Stimulated activated CD4-positive, alpha-beta T cell treated with anti-CD3 and anti-CD28 coated beads, Interleukin-4, amount 100 ng/mL, for 1 hour (primary cell): ENCODE measurements at regions not wholly inside any gene's neighbourhood (a gene's known extent, or its start where the extent isn't known, plus 50 kb on each side); places are given as distances from the start of the nearest gene placed in this dataset.

Source experiments
- DNase-seq: peaks from one replicate; pipeline ENCODE4 v3.0.0-alpha.2; 2020

DNA sequence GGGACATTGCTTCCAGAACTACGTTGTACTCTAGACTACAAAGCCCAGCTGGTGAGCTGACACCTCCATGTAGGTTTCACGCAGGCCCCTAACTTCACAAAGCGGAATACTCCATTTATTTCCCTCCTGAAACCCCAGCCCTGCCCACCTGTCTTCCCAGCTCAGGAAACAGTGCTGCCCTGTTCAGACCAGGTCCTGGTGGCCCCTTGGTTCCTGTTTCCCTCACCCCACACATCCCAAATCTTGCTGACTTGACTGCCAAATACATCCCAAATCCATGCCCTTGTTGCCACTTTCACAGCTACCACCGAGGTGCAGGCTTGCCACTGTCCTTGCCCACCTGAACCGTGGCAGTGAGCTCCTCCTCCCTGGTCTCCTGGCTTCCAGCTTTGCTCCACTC is 113.1 kb upstream of the PTPN1 start:
- DNase-seq: no peak

DNA sequence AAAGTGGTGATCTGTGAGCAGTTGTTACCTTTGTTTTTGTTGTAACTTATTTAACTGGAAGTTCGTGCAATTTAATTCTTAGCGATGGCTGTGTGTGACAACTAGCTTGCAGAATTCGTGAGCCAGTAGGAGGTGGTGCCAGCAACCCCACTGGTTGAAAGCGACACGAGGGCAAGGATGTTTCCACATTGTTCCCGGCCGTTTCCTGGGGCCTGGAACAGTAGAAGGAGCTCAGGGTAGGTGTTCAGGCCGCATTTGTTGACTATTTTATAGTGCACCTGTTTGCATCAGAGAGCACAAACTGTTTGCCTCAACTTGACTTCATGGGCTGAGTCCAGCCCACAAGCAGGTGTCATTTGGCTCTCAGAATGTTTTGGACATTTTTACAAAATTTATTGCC is 112.1 kb upstream of the PTPN1 start:
- DNase-seq: no peak

DNA sequence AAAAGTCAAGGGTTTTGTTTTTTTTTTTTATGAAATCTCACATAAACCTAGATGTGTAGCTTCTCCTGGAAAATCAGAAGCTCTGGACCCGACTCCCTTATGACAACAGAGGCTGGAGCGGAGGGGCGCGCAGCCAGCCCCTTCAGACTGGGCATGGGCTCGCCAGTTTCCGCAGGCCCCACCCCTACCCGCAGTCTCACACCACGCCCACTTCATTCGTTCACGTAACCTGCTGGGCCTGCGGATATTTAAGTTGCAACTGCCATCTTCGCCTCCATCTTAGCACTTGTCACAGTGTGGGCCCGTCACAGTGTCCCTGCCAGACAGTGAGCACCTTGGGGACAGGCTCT is 111.7 kb upstream of the PTPN1 start:
- no peak for DNase-seq

DNA sequence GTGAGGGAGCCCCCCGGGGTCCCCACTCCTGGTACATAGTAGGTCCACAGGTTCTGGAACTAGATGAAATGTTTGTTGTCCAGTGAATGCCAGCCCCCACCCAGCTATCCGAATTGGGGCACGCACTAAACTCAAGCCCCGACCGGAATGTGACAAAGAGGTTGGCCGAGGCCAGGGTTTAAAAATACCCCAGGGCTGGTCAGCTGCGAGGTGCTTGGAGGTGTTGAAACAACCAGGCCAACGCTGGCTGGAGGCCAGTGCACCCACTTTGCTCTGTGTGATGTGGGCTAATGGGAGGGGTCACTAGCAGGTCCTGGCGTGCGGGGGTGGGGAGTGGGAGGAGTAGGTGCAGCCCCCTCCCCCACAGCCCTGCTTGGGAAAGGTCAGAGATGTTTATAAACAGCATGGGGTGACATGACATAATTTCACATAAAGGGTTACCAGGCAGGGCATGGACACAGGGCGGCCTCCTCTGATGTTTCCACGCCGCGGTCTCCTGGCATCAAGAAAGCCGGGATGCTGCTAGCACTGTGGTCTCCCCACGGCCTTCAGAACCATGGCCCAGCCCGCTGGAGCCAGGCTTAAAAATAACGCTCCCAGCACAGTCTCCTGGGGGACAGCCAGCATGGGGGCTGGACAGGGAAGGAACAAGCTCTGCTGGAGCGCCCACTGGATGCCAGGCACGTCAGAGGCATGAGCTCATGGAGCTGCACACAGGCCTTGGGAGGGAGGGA is 111.2 kb upstream of the PTPN1 start:
- no peak for DNase-seq

DNA sequence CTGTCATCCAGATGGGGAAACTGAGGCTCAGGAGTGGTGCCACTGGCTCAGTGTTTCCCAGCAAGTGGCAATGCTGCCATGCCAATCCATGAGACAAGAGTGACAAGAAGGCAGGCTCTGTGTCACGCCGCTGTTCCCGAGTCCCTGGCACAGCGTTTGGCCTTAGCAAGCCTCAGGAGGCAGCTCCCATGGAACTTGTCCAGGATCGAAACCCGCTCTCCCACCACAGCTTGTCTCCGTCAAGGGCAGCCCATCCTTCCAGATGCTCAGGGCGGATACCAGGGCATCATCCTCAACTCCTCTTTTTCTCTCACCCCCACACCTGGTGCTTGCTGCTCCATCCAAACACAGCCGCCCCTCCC is 110.6 kb upstream of the PTPN1 start:
- DNase-seq: no peak

DNA sequence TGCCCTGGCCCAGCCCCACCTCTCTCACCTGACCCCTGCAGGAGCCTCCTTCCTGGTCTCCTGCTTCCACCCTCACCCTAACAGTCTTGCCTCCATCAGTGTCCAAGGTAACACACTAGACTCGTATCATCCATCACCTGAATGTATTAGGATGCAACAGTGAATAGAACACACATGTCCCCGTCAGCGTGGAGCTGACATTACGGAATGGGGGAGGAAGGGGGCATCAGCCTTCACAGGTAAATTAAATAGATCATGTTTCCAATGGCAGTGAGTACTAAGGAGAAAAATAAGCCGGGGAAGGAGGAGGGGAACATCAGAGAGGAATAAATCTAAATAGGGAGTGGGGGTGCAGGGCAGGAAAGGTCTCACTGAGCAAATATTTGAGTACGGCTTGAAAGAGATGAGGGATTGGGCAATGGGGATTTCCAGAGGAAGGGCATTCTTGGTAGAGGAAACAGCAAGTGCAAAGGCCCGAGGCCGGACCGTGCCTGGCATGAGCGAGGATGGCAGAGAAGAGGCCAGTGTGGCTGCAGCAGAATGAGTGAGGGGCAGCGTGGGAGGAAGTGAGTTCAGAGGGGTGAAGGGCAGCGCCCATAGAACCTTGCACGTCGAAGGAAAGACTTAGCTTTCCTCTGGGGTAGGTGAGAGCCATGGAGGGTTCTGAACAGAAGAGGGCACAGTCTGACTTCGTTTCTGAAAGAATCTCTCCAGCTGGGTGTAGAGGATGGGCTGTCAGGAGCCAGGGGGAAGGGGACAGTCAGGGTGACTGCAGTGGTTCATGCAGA is 110.1 kb upstream of the PTPN1 start:
- DNase-seq: no peak

DNA sequence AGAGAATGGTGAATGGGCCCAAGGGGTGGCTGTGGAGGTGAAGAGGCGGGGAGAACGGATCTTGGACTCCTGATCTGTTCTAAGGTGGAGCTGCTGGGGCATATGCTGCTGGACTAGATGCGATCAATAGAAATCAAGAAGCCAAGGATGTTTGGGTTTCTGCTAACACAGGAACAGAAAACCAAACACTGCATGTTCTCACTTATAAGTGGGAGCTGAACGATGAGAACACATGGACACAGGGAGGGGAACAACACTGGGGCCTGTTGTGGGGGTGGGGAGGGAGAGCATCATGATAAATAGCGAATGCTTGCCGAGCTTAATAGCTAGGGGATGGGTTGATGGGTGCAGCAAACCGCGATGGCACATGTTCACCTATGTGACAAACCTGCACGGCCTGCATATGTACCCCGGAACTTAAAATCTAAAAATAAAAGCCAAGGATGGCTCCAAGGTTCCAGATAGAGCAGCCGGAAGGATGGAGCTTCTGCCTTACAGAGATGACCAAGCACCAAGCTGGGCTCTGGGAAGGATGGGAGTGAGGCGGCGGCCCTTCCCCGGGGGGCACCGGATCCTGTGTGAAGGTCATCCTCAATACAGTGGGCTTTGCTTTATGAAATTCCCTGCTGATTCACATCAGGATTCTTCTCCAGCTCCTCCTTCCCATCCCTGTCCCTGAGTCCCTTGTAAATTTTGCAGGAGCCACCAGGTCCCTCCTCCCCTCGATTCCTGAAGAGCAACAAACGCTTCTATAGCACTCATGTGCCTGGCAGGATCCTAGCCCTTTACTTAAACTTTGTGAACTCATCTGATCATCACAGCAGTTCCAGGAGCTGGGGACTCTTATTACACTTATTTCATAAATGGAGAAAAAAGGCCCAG is 109.2 kb upstream of the PTPN1 start:
- DNase-seq: no peak

DNA sequence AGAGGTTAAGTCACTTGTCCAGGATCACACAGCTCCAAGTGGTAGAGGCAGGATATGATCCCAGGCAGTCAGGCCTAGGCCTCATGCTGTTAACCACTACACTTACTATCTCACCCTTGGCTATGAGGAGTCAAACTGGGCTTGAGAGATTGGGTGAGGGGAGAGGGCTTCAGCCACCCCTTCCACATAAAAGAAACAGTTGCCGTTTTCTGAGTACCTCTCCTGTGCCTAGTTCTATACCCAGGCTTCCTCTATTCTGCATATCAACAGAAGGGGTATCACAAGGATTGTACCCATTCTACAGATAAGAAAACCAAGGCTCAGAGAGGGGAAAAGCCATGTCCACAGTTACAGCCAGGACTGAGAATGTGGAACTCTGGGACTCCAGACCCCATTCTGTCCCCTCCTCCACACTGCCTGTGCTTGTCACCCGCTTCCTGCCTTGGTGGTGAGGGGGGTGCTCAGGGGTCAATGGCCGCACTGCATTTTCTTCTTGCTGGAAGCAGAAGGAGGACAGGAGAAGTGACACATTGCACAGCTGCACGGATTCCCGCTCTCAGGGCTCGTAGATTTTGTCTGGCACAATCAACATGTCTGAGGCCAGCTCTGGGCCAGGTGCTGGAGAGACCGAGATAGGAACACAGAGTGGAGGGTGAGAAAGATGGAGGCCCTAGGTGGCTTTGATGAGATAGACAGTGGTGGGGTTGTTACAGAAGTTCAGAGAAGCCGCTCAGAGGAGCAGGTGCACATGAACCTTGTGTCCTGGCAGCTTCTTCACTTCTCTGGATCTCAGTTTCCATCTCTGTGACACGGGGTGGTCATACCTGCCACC is 108.4 kb upstream of the PTPN1 start:
- DNase-seq: no peak

DNA sequence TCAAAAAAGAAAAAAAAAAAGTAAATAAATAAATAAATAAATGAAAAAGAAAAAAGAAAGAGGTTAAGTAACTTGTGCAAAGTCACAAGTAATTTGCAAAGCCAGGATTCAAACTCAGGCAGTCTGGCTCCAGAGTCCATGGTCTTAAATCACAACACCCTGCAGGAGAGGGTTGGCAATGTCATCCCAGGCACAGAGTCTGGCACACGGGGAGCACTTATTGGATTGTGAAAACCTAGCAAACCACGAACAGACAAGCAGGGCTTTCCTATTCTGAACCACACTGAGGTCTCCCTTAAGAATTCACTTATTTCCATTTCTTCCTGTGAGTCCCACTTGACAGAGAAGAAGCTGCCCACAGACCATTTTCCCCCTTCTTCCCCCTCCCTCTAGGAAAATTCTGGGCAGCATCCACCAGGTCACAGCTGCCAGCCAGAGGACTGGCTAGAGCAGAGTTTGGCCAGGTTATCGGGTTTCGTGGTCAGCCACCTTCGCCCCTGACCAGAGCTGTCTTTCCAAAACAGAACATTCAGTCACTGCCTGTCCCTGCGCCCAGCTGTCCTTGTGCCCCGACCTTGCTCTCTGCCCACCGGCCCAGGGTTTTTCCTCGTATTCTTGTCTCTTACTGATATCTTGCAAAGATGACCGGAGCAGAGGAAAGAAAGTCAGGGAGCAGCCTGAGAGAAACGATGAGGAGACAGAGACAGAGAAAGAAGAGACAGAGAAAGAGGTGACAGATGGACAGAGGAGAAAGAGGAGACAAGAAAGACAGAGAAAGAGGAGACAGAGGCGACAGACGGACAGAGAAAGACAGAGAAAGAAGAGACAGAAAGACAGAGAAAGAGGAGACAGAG is 106.4 kb upstream of the PTPN1 start:
- no peak for DNase-seq

DNA sequence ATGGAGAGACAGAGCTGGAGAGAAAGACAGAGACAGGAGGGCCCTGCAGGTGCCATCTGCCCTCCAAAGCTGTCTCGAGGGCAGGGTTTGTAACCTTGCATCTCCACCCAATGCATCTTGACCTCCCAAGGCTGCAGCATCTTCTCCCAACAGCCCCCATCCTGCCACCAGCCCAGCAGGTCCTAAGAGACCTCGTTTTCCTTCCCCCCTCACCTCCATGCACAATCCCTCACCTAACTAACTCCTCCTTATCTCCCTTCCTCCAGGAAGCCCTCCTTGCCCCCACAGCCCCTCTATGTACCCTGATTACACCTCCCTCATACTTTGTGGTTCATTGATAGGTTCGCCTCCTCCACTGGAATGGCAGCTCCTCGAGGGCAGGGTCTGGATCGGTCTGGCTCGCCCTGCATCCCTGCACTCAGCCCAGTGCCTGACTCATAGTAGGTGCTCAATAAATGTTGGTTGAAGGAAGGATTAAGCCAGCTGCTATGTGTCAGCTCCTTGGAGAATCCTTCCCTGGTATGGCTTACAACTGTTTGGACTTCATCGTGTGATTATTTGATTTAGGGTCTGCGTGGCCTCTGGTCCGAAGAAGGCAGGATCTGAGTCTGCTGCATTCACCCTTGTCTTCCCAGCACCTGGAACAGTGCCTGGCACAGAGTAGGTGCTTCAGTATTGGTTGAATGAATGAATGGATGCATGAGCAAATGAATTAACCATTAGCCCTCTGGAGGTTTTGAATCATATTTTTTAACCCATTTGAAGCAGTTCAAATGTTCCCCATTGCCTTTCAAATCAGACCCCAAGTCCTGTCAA is 105.6 kb upstream of the PTPN1 start:
- DNase-seq: no peak

DNA sequence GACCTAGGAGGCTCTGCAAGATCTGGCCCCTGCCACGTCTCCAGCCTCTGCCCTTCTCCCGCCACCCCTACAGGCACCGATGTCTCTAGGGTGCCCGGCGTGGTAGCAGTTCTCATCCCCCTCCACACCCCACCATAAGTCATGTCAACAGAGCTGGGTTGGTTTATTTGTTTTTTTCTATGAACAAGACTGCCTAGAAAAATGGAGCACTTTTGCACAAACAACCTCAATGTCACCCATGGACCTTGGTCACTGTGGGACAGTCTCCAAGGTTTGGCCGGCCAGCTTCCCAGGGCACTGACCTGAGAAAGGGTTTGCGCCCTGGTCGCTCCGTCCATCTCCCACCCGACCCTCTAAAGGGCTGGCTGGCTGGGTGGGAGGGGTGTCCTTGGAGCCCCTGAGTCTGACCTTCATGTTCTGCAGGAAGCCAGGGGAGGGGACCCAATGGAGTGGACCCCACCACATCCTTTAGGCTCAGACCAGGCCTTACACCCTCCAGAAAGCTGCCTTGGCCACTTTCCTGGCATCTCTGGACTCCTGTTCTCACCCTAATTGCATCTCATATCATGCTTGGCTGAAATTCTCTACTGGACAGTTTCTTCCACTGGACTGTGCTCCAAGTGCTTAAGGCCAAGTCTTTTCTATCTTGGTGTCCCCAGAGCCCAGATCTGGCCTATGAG is 104.8 kb upstream of the PTPN1 start:
- DNase-seq: no peak

DNA sequence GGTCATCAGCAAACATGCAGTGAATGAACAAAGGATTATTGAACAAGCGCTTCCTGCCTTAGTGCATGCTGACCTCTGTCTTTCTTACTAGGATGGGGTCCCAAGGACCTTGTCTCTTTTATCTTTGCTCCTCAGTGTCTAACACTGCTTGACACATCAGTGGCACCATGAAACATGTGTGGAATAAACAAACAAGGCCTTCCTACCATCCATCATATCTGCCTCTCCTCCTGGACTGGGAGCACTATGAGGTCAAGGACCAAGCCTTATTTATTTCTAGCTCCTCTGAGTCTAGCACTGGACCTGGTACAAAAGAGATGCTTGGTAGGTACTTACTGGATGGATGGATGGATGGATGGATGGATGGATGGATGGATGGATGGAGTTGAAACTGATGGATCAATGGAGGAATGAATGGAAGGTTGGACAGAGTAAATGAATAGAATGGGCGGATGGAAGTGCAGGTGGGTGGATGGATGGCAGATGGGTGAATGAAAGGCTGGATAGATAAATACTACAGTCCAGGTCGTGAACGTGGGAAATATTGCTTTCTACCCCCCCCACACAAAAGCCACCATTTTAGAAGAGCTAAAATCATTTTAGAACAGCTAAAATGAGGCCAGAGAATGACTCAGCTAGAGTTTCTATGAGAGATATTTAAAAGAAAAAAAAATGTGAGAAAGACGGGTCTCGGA is 104.1 kb upstream of the PTPN1 start:
- no peak for DNase-seq

DNA sequence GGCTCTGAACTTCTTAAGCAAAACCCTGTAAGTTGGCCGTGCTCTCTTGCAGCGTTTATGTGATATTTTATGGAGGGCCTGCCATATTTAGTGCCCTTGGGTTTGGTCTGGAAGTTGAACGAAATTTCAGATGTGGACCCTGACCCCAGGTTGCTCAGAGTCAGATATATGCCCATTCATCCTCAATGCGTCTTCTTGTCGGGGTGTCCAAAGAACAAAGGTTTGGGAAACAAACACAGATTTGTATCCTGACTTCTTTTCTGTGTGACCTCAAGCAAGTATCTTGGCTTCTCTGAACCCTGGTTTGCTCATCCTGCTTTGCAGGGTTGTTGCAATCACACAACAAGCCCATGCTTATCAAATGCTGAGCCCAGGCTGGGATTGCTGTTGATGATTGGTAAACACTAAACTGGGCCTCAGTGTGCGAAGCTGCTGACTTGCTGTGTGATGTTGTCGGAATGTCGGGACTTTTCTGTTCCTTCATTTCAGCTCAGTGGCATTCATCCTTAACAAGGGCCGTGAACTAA is 103.5 kb upstream of the PTPN1 start:
- DNase-seq: no peak

DNA sequence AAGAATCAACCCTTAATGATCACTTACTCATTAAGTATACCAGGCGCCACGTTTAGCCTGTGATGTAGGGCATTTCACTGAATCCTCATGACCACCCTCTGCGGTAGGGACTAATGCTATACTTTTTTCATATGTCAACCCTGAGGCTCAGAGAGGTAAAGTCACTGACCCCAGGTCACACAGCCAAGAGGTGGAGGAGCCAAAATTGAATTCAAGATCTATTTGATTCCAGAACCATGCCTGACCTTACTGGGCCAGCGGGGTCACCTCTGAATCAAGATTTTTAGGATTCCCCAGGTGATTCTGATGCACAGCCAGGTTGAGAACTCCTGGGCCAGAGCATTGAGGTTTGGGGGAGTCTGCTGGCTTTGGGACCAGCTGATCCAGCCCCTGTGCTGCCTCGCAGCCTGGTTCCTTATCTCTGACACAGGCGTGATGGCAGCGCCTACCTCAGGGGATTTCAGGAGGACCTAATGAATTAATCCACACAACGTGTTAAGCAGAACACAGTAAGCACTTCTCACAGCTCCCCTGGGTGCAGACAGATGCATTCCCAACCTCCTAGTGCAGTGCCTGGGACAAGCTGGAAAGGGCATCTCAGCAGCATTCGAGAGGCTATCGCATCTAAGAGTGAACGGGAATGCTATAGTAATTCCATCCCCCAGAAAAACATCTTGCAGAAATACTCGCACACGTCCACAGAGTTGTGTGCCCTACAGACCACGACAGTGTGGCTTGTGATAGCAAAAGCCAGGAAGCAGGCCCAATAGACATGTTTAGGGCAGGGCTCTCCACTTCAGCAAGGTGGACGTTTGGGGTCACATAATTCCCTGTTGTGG is 101.4 kb upstream of the PTPN1 start:
- DNase-seq: no peak

DNA sequence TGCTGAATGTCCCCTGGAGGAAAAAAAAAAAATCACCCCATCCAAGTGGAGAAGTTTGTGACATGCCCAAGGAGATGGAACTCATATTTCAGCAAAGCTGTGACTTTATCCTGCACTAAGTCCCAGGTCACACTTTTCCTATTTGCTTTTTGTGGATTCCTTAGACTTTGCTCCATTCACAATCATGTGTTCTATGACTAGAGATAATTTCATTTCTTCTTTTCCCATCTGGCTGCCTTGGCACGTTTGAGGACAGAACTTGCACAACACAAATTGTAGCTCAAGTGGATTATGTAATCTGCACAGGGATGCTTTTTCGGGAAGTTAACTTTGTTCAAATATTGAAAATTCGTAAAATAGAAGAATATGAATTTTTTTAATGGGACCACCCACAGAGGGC is 100.7 kb upstream of the PTPN1 start:
- no peak for DNase-seq

DNA sequence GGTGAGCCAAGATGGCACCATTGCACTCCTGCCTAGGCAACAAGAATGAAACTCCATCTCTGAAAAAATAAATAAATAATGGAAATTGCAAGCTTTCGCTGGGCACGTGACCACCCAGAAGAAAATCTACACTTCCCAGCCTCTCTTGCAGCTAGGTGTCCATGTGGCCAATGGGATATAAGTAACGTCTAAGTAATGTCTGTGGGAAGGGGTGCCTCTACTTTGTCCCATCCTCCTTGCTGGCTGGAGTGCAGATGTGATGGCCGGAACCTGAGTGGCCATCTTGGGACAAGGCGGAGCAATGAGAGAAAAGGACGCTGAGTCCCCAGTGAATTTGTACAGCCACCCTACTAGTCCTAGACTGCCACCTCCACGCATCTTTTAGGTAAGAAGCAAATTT is 99.8 kb upstream of the PTPN1 start:
- no peak for DNase-seq

DNA sequence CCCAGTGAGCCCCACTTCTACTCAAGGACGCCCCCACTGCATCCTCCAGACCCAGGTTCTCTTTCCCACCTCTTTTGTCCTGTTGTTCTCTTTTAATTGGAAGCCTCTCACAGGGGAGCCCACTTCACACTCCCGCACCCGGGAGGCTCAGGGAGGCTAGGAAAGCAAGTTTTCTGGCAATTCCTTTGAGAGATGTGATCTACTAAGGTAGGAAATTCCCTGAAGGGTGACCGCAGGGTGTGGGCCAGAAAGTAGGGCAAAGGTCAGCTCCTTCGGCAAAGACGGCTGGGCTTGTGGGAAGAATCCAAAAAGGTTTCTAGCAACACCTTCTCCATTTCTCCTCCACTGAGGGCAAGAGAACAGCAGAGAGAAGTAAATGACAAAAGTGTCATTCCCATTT is 98.1 kb upstream of the PTPN1 start:
- DNase-seq: no peak

DNA sequence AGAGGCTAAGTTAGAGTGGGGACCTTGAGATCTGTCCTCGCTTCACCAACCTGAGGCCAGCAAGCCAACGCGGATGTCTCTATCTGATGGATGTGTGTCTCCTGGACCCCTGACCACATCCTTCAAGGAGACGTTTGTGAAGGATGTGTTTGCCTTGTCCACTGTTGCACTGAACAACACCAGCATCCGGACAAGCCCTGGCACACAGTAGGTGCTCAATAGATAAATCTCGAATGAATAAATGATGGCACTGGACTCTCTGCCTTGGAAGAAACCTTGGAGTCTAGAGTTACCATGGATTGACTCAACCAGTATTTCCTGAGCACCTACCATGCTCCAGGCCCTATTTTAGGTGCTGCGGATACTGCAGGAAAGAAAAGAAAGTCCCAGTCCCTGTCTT is 97.7 kb upstream of the PTPN1 start:
- no peak for DNase-seq

DNA sequence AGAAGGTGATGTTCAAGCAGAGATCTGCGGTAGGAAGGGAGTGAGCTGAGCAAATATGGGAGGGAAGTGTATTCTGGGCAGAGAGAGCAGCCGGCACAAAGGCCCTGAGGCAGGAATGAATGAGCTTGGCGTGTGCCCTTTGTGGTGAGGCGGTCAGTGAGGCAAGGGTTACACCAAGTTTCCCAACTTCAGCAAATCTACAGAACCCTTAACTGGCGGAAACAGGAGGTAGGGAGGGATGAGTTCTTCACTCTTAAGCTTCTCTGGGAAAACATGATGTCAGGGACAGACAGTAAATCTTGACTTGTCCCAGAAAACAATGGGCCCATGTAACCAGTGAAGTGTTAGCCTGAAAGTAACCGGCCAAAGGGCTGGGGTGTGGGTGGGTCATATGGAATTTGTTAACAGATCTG is 97.1 kb upstream of the PTPN1 start:
- DNase-seq: no peak
